K562 (cell line): ENCODE measurements at regions not wholly inside any gene's neighbourhood (a gene's known extent, or its start where the extent isn't known, plus 50 kb on each side); places are given as distances from the start of the nearest gene placed in this dataset.
"Not testable (repeated sequence)": the region's sequence is repeated elsewhere in the genome, so short reads cannot be mapped to it uniquely, and the experiment has no call there.

ENCODE experiments used
- ATAC-seq: fragments of 200-7000 bp; cut with Tn5 transposase; 3 replicates; pipeline ENCODE4 v1.9.1; 2020; ENCODE audit warnings: moderate library complexity
- BruUV-seq: library from RNA; stranded (reverse); fragments of 400-500 nt; replicated peaks from 2 replicates; lab custom pipeline; 2021; lab: Mats Ljungman, UMichigan
- CTCF ChIA-PET: fragments of 300-600 bp; formaldehyde crosslinking; extraction: SDS; loops from one replicate; lab custom pipeline; 2021; ENCODE audit warnings: low intra/inter-chr PET ratio; lab: Yijun Ruan, JAX
- POLR2A ChIA-PET: fragments of 300-600, 350-650 bp; sonication (Branson Sonifier 250); formaldehyde crosslinking; extraction: SDS; loops from one replicate; lab custom pipeline; 2021; ENCODE audit warnings: antibody characterized with exemption, inconsistent platforms; lab: Yijun Ruan, JAX
- DNase-seq, 4 experiments: peaks; one replicate each; pipeline versions ENCODE4 v3.0.0 to v3.0.0-alpha.2; 2011 to 2018; ENCODE audit warnings: low spot score in 3 of 4, mixed read lengths in 3 of 4; ENCODE audit errors: extremely low read depth in 1 of 4
- FAIRE-seq: peaks from 2 replicates; lab custom pipeline; 2011; peaks lifted over from hg19 to GRCh38; lab: Jason Lieb, UNC
- H2AFZ ChIP-seq: 2 replicates; pipeline ENCODE4 v1.6.0; 2011; ENCODE audit warnings: low read depth, low read length, control low read depth, inconsistent platforms
- H3K27ac ChIP-seq: fragments of 200-600 bp; 3 replicates; pipeline ENCODE4 v1.8.0; 2011; ENCODE audit warnings: low read depth, mild to moderate bottlenecking, control low read depth, inconsistent platforms, low read length, moderate library complexity, mixed read lengths; ENCODE audit errors: extremely low read depth
- H3K27me3 ChIP-seq, 2 experiments: fragments of 300-600 bp in 1 of 2; 2 replicates in 1 of 2; 3 replicates in 1 of 2; pipeline versions ENCODE4 v1.6.0 to v1.8.0; 2011; ENCODE audit warnings: inconsistent platforms in 2 of 2, low read length in 2 of 2, mild to moderate bottlenecking in 1 of 2, mixed read lengths in 1 of 2, moderate library complexity in 1 of 2; ENCODE audit not compliant: control insufficient read depth in 2 of 2, insufficient read depth in 2 of 2
- H3K36me3 ChIP-seq: fragments of 300-600 bp; 3 replicates; pipeline ENCODE4 v1.8.0; 2011; ENCODE audit warnings: mild to moderate bottlenecking, low read length, inconsistent platforms; ENCODE audit not compliant: control insufficient read depth, insufficient read depth
- H3K4me1 ChIP-seq, 2 experiments: fragments of 200-600 bp in 1 of 2; replicated peaks in 1 of 2; 2 replicates in 1 of 2; 3 replicates in 1 of 2; pipeline versions ENCODE4 v1.5.1 to v1.8.0; 2011; ENCODE audit warnings: inconsistent platforms in 2 of 2, low read length in 2 of 2, mild to moderate bottlenecking in 1 of 2, mixed read lengths in 1 of 2, moderate library complexity in 1 of 2; ENCODE audit not compliant: control insufficient read depth in 2 of 2, insufficient read depth in 2 of 2
- H3K4me2 ChIP-seq: 2 replicates; pipeline ENCODE4 v1.6.1; 2011; ENCODE audit warnings: low read length, control low read depth, inconsistent platforms, mixed read lengths; ENCODE audit not compliant: insufficient read depth
- H3K4me3 ChIP-seq: fragments of 200-600 bp; sonication (generic), shearing (Covaris generic); 2 replicates; pipeline ENCODE4 v1.5.1; 2016; ENCODE audit warnings: control low read depth, inconsistent platforms
- H3K79me2 ChIP-seq: fragments of 200-600 bp; 3 replicates; pipeline ENCODE4 v1.8.0; 2011; ENCODE audit warnings: low read length, inconsistent platforms; ENCODE audit not compliant: control insufficient read depth, insufficient read depth
- H3K9ac ChIP-seq, 2 experiments: 2 replicates each; pipeline versions ENCODE4 v1.6.0 to v1.6.1; 2011; ENCODE audit warnings: low read depth in 2 of 2, low read length in 2 of 2, control low read depth in 1 of 2, inconsistent platforms in 1 of 2, mild to moderate bottlenecking in 1 of 2, mixed read lengths in 1 of 2; ENCODE audit not compliant: insufficient read depth in 1 of 2
- H3K9me1 ChIP-seq: one replicate; pipeline ENCODE4 v1.6.0; 2011; ENCODE audit warnings: inconsistent platforms, mild to moderate bottlenecking, low read length, moderate library complexity; ENCODE audit not compliant: control insufficient read depth, insufficient read depth
- H3K9me3 ChIP-seq: replicated peaks from 2 replicates; pipeline ENCODE4 v1.5.1; 2011; ENCODE audit warnings: low read depth, low read length, inconsistent platforms; ENCODE audit not compliant: control insufficient read depth, insufficient read depth
- H4K20me1 ChIP-seq: replicated peaks from 2 replicates; pipeline ENCODE4 v1.6.1; 2011; ENCODE audit warnings: low read length, inconsistent platforms, mixed read lengths; ENCODE audit not compliant: control insufficient read depth, insufficient read depth
- TCF7 ChIP-seq: sonication (generic); IDR thresholded peaks from 2 replicates; pipeline ENCODE4 v1.6.1; 2016; ENCODE audit warnings: antibody characterized with exemption, borderline replicate concordance
- ZC3H11A ChIP-seq: IDR thresholded peaks from 2 replicates; pipeline ENCODE4 v1.6.1; 2012; ENCODE audit warnings: low read depth, low read length, improper control_type of control experiment
- WGBS: fragments of 100-300 bp; shearing (Covaris generic); methylation state at CpG from one replicate; pipeline ENCODE4 v1.1.6; 2016; ENCODE audit warnings: low coverage, mixed read lengths; ENCODE audit not compliant: insufficient coverage; ENCODE audit errors: missing lambda C conversion rate; 5-methylcytosine and 5-hydroxymethylcytosine counted together
- in situ Hi-C: fragments of 300-500 bp; cut with MboI; formaldehyde crosslinking; loops from 4 replicates; pipeline ENCODE4 v1.15.0; 2018; ENCODE audit warnings: inconsistent platforms, mixed read lengths
- intact Hi-C: fragments of 100-400 bp; cut with micrococcal nuclease; formaldehyde crosslinking; loops from 2 replicates; pipeline ENCODE4 v1.14.2; 2022

GRCh38 chrX:92351065-92351464 is 571.9 kb downstream of the PCDH11X start:
- intact Hi-C loops, H3K36me3 ChIP-seq, H3K79me2 ChIP-seq, DNase-seq, H3K4me3 ChIP-seq, H3K4me2 ChIP-seq, CTCF ChIA-PET, H3K4me1 ChIP-seq, ATAC-seq, FAIRE-seq, H4K20me1 ChIP-seq, H3K9ac ChIP-seq, H3K9me1 ChIP-seq, H3K27ac ChIP-seq, H2AFZ ChIP-seq, POLR2A ChIA-PET, in situ Hi-C loops, BruUV-seq, H3K9me3 ChIP-seq, H3K27me3 ChIP-seq: not testable (repeated sequence)
- 4% methylated on average over 6 of the region's 6 CpGs for WGBS

GRCh38 chrX:92351511-92351910 is 572.3 kb downstream of the PCDH11X start:
- ChIA-PET CTCF (no interaction called here), POLR2A (no interaction called here)
- intact Hi-C loops, result no loop called here
- Histone ChIP-seq H3K9ac (no peak overlapping the region), H2AFZ (no peak overlapping the region), H3K9me3 (no peaks in the 10 kb centered on the region), H3K36me3 (no peaks in the 10 kb centered on the region), H4K20me1 (no peaks in the 10 kb centered on the region), H3K4me1 (no peaks in the 10 kb centered on the region), H3K9me1 (no peaks in the 10 kb centered on the region), H3K27ac (no peak overlapping the region), H3K4me3 (no peak overlapping the region), H3K79me2 (no peaks in the 10 kb centered on the region), H3K4me2 (no peak overlapping the region), H3K27me3 (no peaks in the 10 kb centered on the region)
- DNase-seq, result no peak
- WGBS, result 4% methylated on average over 2 of the region's 2 CpGs
- in situ Hi-C loops, result no loop called here
- BruUV-seq, result no TSS peak
- no peak for TF ChIP-seq ZC3H11A
- no peak for TF ChIP-seq TCF7
- FAIRE-seq, result no peak
- ATAC-seq, result no peak
